GM21423 (cell line): ENCODE measurements at regions not wholly inside any gene's neighbourhood (a gene's known extent, or its start where the extent isn't known, plus 50 kb on each side); places are given as distances from the start of the nearest gene placed in this dataset.

Experiments used
- ATAC-seq: cut with Tn5 transposase; IDR thresholded peaks from one replicate; pipeline ENCODE4 v1.9.1; 2021; ENCODE audit warnings: mild to moderate bottlenecking, moderate library complexity; ENCODE audit not compliant: unreplicated experiment

GRCh38 chr5:173826086-173826427, 62.1 kb upstream of the CPEB4 start:
- no peak for ATAC-seq

GRCh38 chr5:173826428-173827350, 61.5 kb upstream of the CPEB4 start:
- no peak for ATAC-seq

- ATAC-seq = no peak
These were observed 59.2 kb upstream of the CPEB4 start for GRCh38 chr5:173828952-173829351.

- peak; percentile 39 for ATAC-seq
These were observed 58.3 kb upstream of the CPEB4 start for GRCh38 chr5:173829826-173830225.

GRCh38 chr5:173830421-173830820, 57.7 kb upstream of the CPEB4 start:
- no peak for ATAC-seq

GRCh38 chr5:173831196-173831914, 56.8 kb upstream of the CPEB4 start:
- no peak for ATAC-seq

GRCh38 chr5:173832386-173832785, 55.8 kb upstream of the CPEB4 start:
- peak; percentile 51 for ATAC-seq

- ATAC-seq = no peak
These were observed 54.8 kb upstream of the CPEB4 start for GRCh38 chr5:173833196-173833985.

GRCh38 chr5:173834071-173834771, 53.9 kb upstream of the CPEB4 start:
- ATAC-seq = no peak

- ATAC-seq = no peak
These were observed 53.0 kb upstream of the CPEB4 start for GRCh38 chr5:173835131-173835530.

- no peak for ATAC-seq
These were observed 52.5 kb upstream of the CPEB4 start for GRCh38 chr5:173835661-173836060.

GRCh38 chr5:173837654-173838053, 50.5 kb upstream of the CPEB4 start:
- ATAC-seq = no peak
